ENCODE measurements at regions not wholly inside any gene's neighbourhood (a gene's known extent, or its start where the extent isn't known, plus 50 kb on each side); places are given as distances from the start of the nearest gene placed in this dataset.
"Not testable (repeated sequence)": the region's sequence is repeated elsewhere in the genome, so short reads cannot be mapped to it uniquely, and the experiment has no call there.

GRCh38 chr16:49959552-49960277 is 65.3 kb upstream of the CNEP1R1 start:
- TF ChIP-seq CTCF (IDR thresholded peaks at IDR 0.05; ENCODE audit: low read depth, low read length), result no peak
- H3K4me3 ChIP-seq (replicated peaks in 1 of 2; ENCODE audit: low read depth in 2 of 2, low read length in 2 of 2), result no peak overlapping the region
- DNase-seq (ENCODE audit: low read depth in 2 of 2), result no peak

- no peak for TF ChIP-seq CTCF (IDR thresholded peaks at IDR 0.05; ENCODE audit: low read depth, low read length)
- peak; percentile 25 to 28 for DNase-seq (ENCODE audit: low read depth in 2 of 2)
- no peak overlapping the region for H3K4me3 ChIP-seq (replicated peaks in 1 of 2; ENCODE audit: low read depth in 2 of 2, low read length in 2 of 2)
These were observed 63.9 kb upstream of the CNEP1R1 start for GRCh38 chr16:49961089-49961488.

- DNase-seq (ENCODE audit: low read depth in 2 of 2); H3K4me3 ChIP-seq (replicated peaks in 1 of 2; ENCODE audit: low read depth in 2 of 2, low read length in 2 of 2): not testable (repeated sequence)
These were observed 62.5 kb upstream of the CNEP1R1 start for GRCh38 chr16:49962566-49962965.

- no peak for TF ChIP-seq CTCF (IDR thresholded peaks at IDR 0.05; ENCODE audit: low read depth, low read length)
- no peak overlapping the region for H3K4me3 ChIP-seq (replicated peaks in 1 of 2; ENCODE audit: low read depth in 2 of 2, low read length in 2 of 2)
- DNase-seq (ENCODE audit: low read depth in 2 of 2), result no peak
These were observed 60.7 kb upstream of the CNEP1R1 start for GRCh38 chr16:49964316-49964715.

- H3K4me3 ChIP-seq (replicated peaks in 1 of 2; ENCODE audit: low read depth in 2 of 2, low read length in 2 of 2), result no peak overlapping the region
- DNase-seq (ENCODE audit: low read depth in 2 of 2), result peak in 1 of 2 donors; percentile 8
- TF ChIP-seq CTCF (IDR thresholded peaks at IDR 0.05; ENCODE audit: low read depth, low read length), result no peak
These were observed 60.1 kb upstream of the CNEP1R1 start for GRCh38 chr16:49964973-49965372.

- no peak overlapping the region for H3K4me3 ChIP-seq (replicated peaks in 1 of 2; ENCODE audit: low read depth in 2 of 2, low read length in 2 of 2)
- no peak for DNase-seq (ENCODE audit: low read depth in 2 of 2)
- TF ChIP-seq CTCF (IDR thresholded peaks at IDR 0.05; ENCODE audit: low read depth, low read length), result no peak
These were observed 57.9 kb upstream of the CNEP1R1 start for GRCh38 chr16:49967012-49967559.

- DNase-seq (ENCODE audit: low read depth in 2 of 2), result peak in 1 of 2 donors; percentile 15
- TF ChIP-seq CTCF (IDR thresholded peaks at IDR 0.05; ENCODE audit: low read depth, low read length), result no peak
- no peak overlapping the region for H3K4me3 ChIP-seq (replicated peaks in 1 of 2; ENCODE audit: low read depth in 2 of 2, low read length in 2 of 2)
These were observed 55.7 kb upstream of the CNEP1R1 start for GRCh38 chr16:49969091-49970030.

Measured in cardiac fibroblast (primary cell).